CD8-positive, alpha-beta memory T cell (primary cell): ENCODE measurements at regions not wholly inside any gene's neighbourhood (a gene's known extent, or its start where the extent isn't known, plus 50 kb on each side); places are given as distances from the start of the nearest gene placed in this dataset.

Experiments used
- CTCF ChIA-PET: fragments of 350-600 bp; sonication (Branson Sonifier 250); formaldehyde crosslinking; loops from one replicate; lab custom pipeline; 2021; ENCODE audit warnings: antibody characterized with exemption; lab: Charles Lee
- POLR2A ChIA-PET: fragments of 350-600 bp; sonication (Branson Sonifier 250); formaldehyde crosslinking; loops from one replicate; lab custom pipeline; 2021; ENCODE audit warnings: antibody characterized with exemption; lab: Charles Lee
- DNase-seq, 5 donors: peaks; one replicate each; pipeline versions ENCODE4 v3.0.0 to v3.0.0-alpha.2; 2020 to 2022; ENCODE audit warnings: mixed read lengths in 1 of 5
- H3K27ac ChIP-seq: one replicate; pipeline ENCODE4 v1.7.0; 2013; ENCODE audit warnings: low read depth, mild to moderate bottlenecking, low read length, moderate library complexity
- H3K27me3 ChIP-seq: 2 replicates; pipeline ENCODE4 v1.7.0; 2013; ENCODE audit warnings: low read length, mild to moderate bottlenecking; ENCODE audit not compliant: insufficient read depth, poor library complexity, severe bottlenecking
- H3K36me3 ChIP-seq: 2 replicates; pipeline ENCODE4 v1.7.0; 2013; ENCODE audit warnings: mild to moderate bottlenecking, low read length, moderate library complexity; ENCODE audit not compliant: insufficient read depth
- H3K4me1 ChIP-seq: 2 replicates; pipeline ENCODE4 v1.7.0; 2013; ENCODE audit warnings: mild to moderate bottlenecking, low read length, moderate library complexity; ENCODE audit not compliant: insufficient read depth
- H3K4me3 ChIP-seq: 2 replicates; pipeline ENCODE4 v1.7.0; 2013; ENCODE audit warnings: mild to moderate bottlenecking, low read length
- H3K9me3 ChIP-seq: 2 replicates; pipeline ENCODE4 v1.7.0; 2013; ENCODE audit warnings: mild to moderate bottlenecking, low read length
- H3K27ac Mint-ChIP-seq, 8 donors: one replicate each; pipeline ENCODE4 v1.8.0; 2020 to 2021; ENCODE audit warnings: mixed read lengths in 8 of 8, mild to moderate bottlenecking in 6 of 8, inconsistent platforms in 3 of 8, moderate library complexity in 3 of 8
- H3K27me3 Mint-ChIP-seq, 2 donors: one replicate each; pipeline ENCODE4 v1.8.0; 2020 to 2021; ENCODE audit warnings: mixed read lengths in 2 of 2, mild to moderate bottlenecking in 1 of 2, moderate library complexity in 1 of 2
- H3K36me3 Mint-ChIP-seq, 3 donors: one replicate each; pipeline ENCODE4 v1.8.0; 2020 to 2021; ENCODE audit warnings: mixed read lengths in 3 of 3, inconsistent platforms in 1 of 3, mild to moderate bottlenecking in 1 of 3
- H3K4me1 Mint-ChIP-seq, 3 donors: one replicate each; pipeline ENCODE4 v1.8.0; 2020 to 2021; ENCODE audit warnings: mixed read lengths in 3 of 3, inconsistent platforms in 1 of 3, mild to moderate bottlenecking in 1 of 3
- H3K4me3 Mint-ChIP-seq, 7 donors: one replicate each; pipeline ENCODE4 v1.8.0; 2020 to 2021; ENCODE audit warnings: mixed read lengths in 7 of 7, mild to moderate bottlenecking in 6 of 7, moderate library complexity in 4 of 7, inconsistent platforms in 2 of 7
- H3K9me3 Mint-ChIP-seq, 5 donors: one replicate each; pipeline ENCODE4 v1.8.0; 2020 to 2022; ENCODE audit warnings: mixed read lengths in 5 of 5, mild to moderate bottlenecking in 3 of 5, moderate library complexity in 2 of 5, inconsistent platforms in 1 of 5

DNA sequence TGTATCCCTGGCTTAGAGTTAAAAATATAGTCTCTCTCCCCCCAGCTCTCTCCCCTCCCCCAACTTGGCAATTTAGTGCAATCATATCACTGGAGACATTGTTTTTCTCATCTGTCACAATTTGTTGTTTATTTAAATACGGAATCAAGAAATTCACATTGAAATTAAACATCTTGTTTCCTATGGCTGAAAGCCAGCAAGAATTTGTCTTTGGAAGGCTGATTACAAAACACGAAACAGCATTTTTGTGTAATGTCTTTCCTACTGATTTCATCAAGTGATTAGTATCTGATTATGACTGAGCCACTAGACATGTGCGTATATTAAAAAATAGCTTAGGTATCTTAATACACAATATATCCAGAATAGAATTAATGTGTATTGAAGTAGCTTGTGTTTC, 119.7 kb downstream of the LYPLAL1 start:
- DNase-seq, result no peak
- Histone ChIP-seq H3K4me1 (no peaks in the 10 kb centered on the region), H3K4me3 (no peak overlapping the region), H3K9me3 (no peaks in the 10 kb centered on the region), H3K27ac (no peak overlapping the region), H3K27me3 (no peaks in the 10 kb centered on the region), H3K36me3 (no peaks in the 10 kb centered on the region)
- no peak overlapping the region for H3K4me3 Mint-ChIP-seq
- CTCF ChIA-PET, result no interaction called here
- H3K27me3 Mint-ChIP-seq, result peaks cover 0 to 2% of the 10 kb centered on the region in 2 donors
- no peak overlapping the region for H3K27ac Mint-ChIP-seq
- H3K4me1 Mint-ChIP-seq, result no peaks in the 10 kb centered on the region
- POLR2A ChIA-PET, result no interaction called here
- H3K9me3 Mint-ChIP-seq, result no peaks in the 10 kb centered on the region
- peaks cover 0 to 5% (median 2%) of the 10 kb centered on the region in 3 donors for H3K36me3 Mint-ChIP-seq

DNA sequence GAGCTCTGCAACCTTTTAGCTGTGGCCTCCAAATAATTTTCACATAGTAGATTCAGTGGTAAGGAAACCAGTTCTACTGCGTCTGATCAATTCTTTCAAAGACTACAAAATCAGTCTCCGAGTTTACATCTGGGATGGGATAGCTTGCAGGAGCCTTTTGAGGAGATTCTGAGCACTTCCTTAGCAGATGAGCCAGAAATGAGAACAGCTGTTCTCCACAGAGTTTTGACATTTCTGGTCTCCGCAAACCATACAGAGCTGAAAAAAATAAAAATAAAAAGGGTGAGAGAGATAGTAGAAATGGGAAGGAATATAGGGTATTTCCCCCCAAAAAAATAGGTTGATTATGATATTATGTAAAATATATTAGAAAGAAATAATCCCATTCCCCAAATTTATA, 119.3 kb downstream of the LYPLAL1 start:
- Histone ChIP-seq H3K27me3 (no peaks in the 10 kb centered on the region), H3K4me3 (no peak overlapping the region), H3K9me3 (no peaks in the 10 kb centered on the region), H3K36me3 (no peaks in the 10 kb centered on the region), H3K27ac (no peak overlapping the region), H3K4me1 (no peaks in the 10 kb centered on the region)
- no peak overlapping the region for H3K4me3 Mint-ChIP-seq
- H3K36me3 Mint-ChIP-seq, result peaks cover 0 to 5% (median 2%) of the 10 kb centered on the region in 3 donors
- no peaks in the 10 kb centered on the region for H3K4me1 Mint-ChIP-seq
- H3K9me3 Mint-ChIP-seq, result no peaks in the 10 kb centered on the region
- DNase-seq, result no peak
- H3K27ac Mint-ChIP-seq, result no peak overlapping the region
- ChIA-PET POLR2A (no interaction called here), CTCF (no interaction called here)
- peaks cover 0 to 2% of the 10 kb centered on the region in 2 donors for H3K27me3 Mint-ChIP-seq

DNA sequence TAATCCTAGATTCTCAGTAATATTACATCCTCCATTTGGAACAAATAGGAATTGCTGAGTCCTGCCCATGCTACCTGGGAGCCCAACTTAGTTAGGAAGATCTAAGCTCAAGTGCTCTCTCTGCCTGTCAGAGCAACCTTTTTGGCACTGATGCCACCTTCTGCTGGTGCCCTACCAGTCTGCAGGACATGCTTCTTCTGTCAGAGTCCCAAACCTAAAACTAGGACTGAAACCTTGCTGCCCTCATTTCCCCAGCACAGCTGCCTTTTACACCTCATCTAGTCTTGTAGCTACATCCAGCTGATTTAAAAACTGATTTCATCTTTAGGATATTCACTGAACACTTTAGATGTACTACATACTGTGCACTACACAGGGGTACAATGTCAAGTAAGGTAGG, 118.7 kb downstream of the LYPLAL1 start:
- Mint-ChIP-seq H3K36me3 (peaks cover 0 to 5% (median 2%) of the 10 kb centered on the region in 3 donors), H3K9me3 (no peaks in the 10 kb centered on the region), H3K27me3 (peaks cover 0 to 2% of the 10 kb centered on the region in 2 donors), H3K4me1 (no peaks in the 10 kb centered on the region), H3K27ac (no peak overlapping the region), H3K4me3 (no peak overlapping the region)
- CTCF ChIA-PET, result no interaction called here
- no peaks in the 10 kb centered on the region for H3K27me3 ChIP-seq
- H3K4me1 ChIP-seq, result no peaks in the 10 kb centered on the region
- POLR2A ChIA-PET, result no interaction called here
- DNase-seq, result no peak
- no peak overlapping the region for H3K27ac ChIP-seq
- no peak overlapping the region for H3K4me3 ChIP-seq
- H3K36me3 ChIP-seq, result no peaks in the 10 kb centered on the region
- no peaks in the 10 kb centered on the region for H3K9me3 ChIP-seq

DNA sequence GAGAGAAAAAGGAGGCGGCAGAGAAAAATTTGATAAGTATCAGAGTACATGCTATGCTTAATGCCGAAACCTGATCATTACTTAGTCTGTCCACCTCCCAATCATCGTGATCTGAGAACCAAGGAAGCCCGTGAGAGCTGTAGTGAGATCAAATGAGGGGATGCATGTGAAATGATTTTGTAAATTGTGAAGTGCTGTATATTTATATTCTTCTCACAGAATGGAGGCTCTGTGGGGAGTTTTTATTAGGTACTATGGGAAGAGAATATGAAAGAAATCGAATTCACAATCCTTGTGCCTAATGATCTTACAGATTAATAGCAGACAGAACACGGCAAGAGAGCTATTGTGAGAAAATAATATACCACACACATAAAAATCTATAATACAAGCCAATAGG, 115.5 kb downstream of the LYPLAL1 start:
- H3K9me3 Mint-ChIP-seq, result no peaks in the 10 kb centered on the region
- H3K36me3 Mint-ChIP-seq, result no peaks in the 10 kb centered on the region
- CTCF ChIA-PET, result no interaction called here

DNA sequence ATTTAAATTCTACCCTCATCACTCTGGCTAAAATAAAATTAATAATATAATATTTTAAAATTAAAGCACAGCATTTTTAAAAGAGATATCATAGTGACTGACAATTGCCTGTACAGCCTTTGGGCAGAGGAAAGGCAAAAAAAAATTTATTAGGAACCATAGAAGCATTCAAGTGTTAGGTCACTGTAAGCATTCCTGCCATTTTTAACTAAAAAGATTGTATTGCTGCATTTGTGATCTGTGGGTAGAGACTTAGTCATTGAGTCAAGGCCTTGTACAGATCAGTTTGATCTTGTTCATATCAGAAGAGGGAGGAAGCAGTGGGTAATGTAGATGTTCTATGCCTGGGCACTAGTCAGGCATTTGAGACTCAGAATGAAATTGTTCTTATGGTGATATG, 109.9 kb downstream of the LYPLAL1 start:
- Histone ChIP-seq H3K27me3 (no peaks in the 10 kb centered on the region), H3K9me3 (no peaks in the 10 kb centered on the region), H3K36me3 (no peaks in the 10 kb centered on the region), H3K4me1 (no peaks in the 10 kb centered on the region), H3K4me3 (no peak overlapping the region), H3K27ac (no peak overlapping the region)
- no peak overlapping the region for H3K4me3 Mint-ChIP-seq
- no peaks in the 10 kb centered on the region for H3K36me3 Mint-ChIP-seq
- H3K27me3 Mint-ChIP-seq, result peaks cover 0 to 4% of the 10 kb centered on the region in 2 donors
- no peaks in the 10 kb centered on the region for H3K4me1 Mint-ChIP-seq
- ChIA-PET POLR2A (no interaction called here), CTCF (no interaction called here)
- H3K27ac Mint-ChIP-seq, result no peak overlapping the region
- DNase-seq, result no peak
- peaks cover 0 to 3% (median 0%) of the 10 kb centered on the region in 5 donors for H3K9me3 Mint-ChIP-seq

More for the DNA sequence above, 115.5 kb downstream of the LYPLAL1 start:
- Mint-ChIP-seq H3K27ac (no peak overlapping the region), H3K4me3 (no peak overlapping the region), H3K4me1 (no peaks in the 10 kb centered on the region), H3K27me3 (peaks cover 0 to 3% of the 10 kb centered on the region in 2 donors)
- Histone ChIP-seq H3K27ac (no peak overlapping the region), H3K27me3 (no peaks in the 10 kb centered on the region), H3K4me3 (no peak overlapping the region), H3K4me1 (no peaks in the 10 kb centered on the region), H3K9me3 (no peaks in the 10 kb centered on the region), H3K36me3 (no peaks in the 10 kb centered on the region)
- DNase-seq, result no peak
- POLR2A ChIA-PET, result no interaction called here

- Histone ChIP-seq H3K27ac (no peak overlapping the region), H3K4me3 (no peak overlapping the region), H3K4me1 (no peaks in the 10 kb centered on the region), H3K36me3 (no peaks in the 10 kb centered on the region), H3K9me3 (no peaks in the 10 kb centered on the region), H3K27me3 (no peaks in the 10 kb centered on the region)
- DNase-seq, result no peak
- peaks cover 0 to 6% (median 0%) of the 10 kb centered on the region in 5 donors for H3K9me3 Mint-ChIP-seq
- no peak overlapping the region for H3K4me3 Mint-ChIP-seq
- no peaks in the 10 kb centered on the region for H3K36me3 Mint-ChIP-seq
- POLR2A ChIA-PET, result no interaction called here
- H3K27ac Mint-ChIP-seq, result no peak overlapping the region
- CTCF ChIA-PET, result no interaction called here
- H3K27me3 Mint-ChIP-seq, result peaks cover 0 to 4% of the 10 kb centered on the region in 2 donors
- H3K4me1 Mint-ChIP-seq, result no peaks in the 10 kb centered on the region
These were observed 108.2 kb downstream of the LYPLAL1 start for GRCh38 chr1:219281831-219282230.

DNA sequence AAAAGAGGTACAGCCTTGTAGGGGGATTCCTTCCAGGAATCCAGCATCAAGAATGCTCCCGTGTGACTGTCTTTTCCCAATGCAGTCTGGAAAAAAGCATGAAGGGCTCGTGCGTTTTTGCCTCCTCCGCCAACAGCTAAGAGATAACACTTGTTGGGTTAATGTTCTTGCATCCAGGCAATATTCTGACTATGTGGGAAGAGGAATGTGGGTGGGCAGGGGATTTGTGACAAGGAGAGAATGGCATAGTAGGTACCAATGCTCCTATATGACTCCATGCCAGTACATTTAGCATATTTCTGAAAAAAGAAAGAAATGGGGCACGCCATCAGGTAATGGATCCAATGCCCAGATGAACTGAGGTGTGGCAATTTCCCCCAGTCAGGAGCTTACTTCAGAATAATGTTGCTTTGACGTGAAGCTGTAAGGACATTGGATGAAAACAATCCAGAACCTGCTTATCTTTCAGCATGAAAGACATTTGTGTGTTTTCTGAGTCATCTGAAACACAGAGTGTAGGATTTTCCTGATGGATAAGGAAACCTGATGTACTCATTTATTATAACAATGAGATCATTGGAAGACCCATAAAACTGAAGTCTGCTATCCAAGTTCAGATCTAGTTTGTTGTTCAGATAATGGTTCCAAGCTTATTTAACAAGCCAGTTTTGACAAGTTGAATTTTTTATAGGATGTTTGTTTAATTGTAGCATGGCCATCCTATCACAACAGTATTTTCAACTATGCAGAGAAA, 105.5 kb downstream of the LYPLAL1 start:
- H3K36me3 ChIP-seq, result no peaks in the 10 kb centered on the region
- no peaks in the 10 kb centered on the region for H3K4me1 Mint-ChIP-seq

DNA sequence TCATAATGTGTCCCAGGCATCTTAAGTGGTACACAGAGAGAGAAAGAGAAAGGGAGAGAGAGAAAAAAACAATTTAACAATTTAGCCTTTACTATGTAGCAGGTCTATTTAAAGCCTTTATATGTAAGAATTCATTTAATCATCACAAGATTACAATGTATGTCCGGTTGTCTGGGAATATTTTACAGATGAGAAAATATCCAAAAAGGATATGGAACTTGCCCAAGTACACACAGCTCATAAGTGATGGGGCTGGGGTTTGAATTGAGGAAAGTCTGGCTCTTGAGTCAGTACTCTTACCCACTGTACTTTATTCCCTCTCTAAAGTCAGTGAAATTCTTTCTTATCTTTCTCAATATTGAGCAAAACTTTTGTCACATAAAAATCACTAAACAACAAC, 104.6 kb downstream of the LYPLAL1 start:
- DNase-seq, result no peak
- Mint-ChIP-seq H3K27me3 (peaks cover 0 to 2% of the 10 kb centered on the region in 2 donors), H3K27ac (no peak overlapping the region), H3K36me3 (peaks cover 0 to 2% (median 0%) of the 10 kb centered on the region in 3 donors), H3K4me1 (no peaks in the 10 kb centered on the region), H3K4me3 (no peak overlapping the region), H3K9me3 (peaks cover 0 to 6% (median 0%) of the 10 kb centered on the region in 5 donors)
- H3K4me3 ChIP-seq, result no peak overlapping the region
- POLR2A ChIA-PET, result no interaction called here
- H3K4me1 ChIP-seq, result no peaks in the 10 kb centered on the region
- H3K9me3 ChIP-seq, result no peaks in the 10 kb centered on the region
- H3K27ac ChIP-seq, result no peak overlapping the region
- H3K36me3 ChIP-seq, result no peaks in the 10 kb centered on the region
- no peaks in the 10 kb centered on the region for H3K27me3 ChIP-seq
- CTCF ChIA-PET, result no interaction called here

More for the DNA sequence above, 105.5 kb downstream of the LYPLAL1 start:
- H3K4me3 ChIP-seq, result no peak overlapping the region
- no peak overlapping the region for H3K27ac Mint-ChIP-seq
- no peaks in the 10 kb centered on the region for H3K4me1 ChIP-seq
- ChIA-PET POLR2A (no interaction called here), CTCF (no interaction called here)
- H3K27me3 Mint-ChIP-seq, result peaks cover 0 to 2% of the 10 kb centered on the region in 2 donors
- H3K9me3 ChIP-seq, result no peaks in the 10 kb centered on the region
- H3K4me3 Mint-ChIP-seq, result no peak overlapping the region
- H3K27ac ChIP-seq, result no peak overlapping the region
- no peaks in the 10 kb centered on the region for H3K27me3 ChIP-seq
- peaks cover 0 to 2% (median 0%) of the 10 kb centered on the region in 3 donors for H3K36me3 Mint-ChIP-seq
- peaks cover 0 to 6% (median 0%) of the 10 kb centered on the region in 5 donors for H3K9me3 Mint-ChIP-seq
- DNase-seq, result no peak
